K562 (cell line): ENCODE measurements at regions not wholly inside any gene's neighbourhood (a gene's known extent, or its start where the extent isn't known, plus 50 kb on each side); places are given as distances from the start of the nearest gene placed in this dataset.

ENCODE experiments used
- ARID3B ChIP-seq: fragments of 250-450 bp; sonication (Bioruptor Pico); IDR thresholded peaks from 2 replicates; pipeline ENCODE4 v1.4.0; 2020; ENCODE audit warnings: borderline replicate concordance
- E4F1 ChIP-seq: fragments of 250-450 bp; sonication (Bioruptor Pico); IDR thresholded peaks from 2 replicates; pipeline ENCODE4 v1.5.0; 2021; ENCODE audit warnings: mild to moderate bottlenecking, borderline replicate concordance
- FOXM1 ChIP-seq, 2 experiments: fragments of 450-650 bp in 1 of 2; sonication (generic) in 1 of 2; formaldehyde crosslinking in 1 of 2; IDR thresholded peaks; 2 replicates each; pipeline versions ENCODE4 v1.6.1 to v1.9.0; 2017 to 2022; ENCODE audit warnings: low read depth in 2 of 2, mild to moderate bottlenecking in 2 of 2, missing genetic modification reagents in 1 of 2, moderate library complexity in 1 of 2
- GTF3C2 ChIP-seq: IDR thresholded peaks from 3 replicates; pipeline ENCODE4 v1.6.1; 2011; ENCODE audit warnings: borderline replicate concordance, mild to moderate bottlenecking, moderate library complexity; ENCODE audit not compliant: insufficient read length; ENCODE audit errors: extremely low read depth
- HNRNPLL ChIP-seq: fragments of 200-400 bp; formaldehyde crosslinking; IDR thresholded peaks from 2 replicates; pipeline ENCODE4 v1.6.1; 2017; ENCODE audit warnings: low read length, low read depth, mild to moderate bottlenecking; ENCODE audit not compliant: poor library complexity, severe bottlenecking
- MTF1 ChIP-seq: fragments of 250-450 bp; sonication (Bioruptor Pico); IDR thresholded peaks from 2 replicates; pipeline ENCODE4 v1.9.0; 2021; ENCODE audit warnings: moderate library complexity, mild to moderate bottlenecking, inconsistent platforms, borderline replicate concordance
- PURB ChIP-seq: sonication (generic); formaldehyde crosslinking; IDR thresholded peaks from 2 replicates; pipeline ENCODE4 v1.9.0; 2021; ENCODE audit warnings: low read depth, mild to moderate bottlenecking, missing genetic modification reagents
- SMAD2 ChIP-seq: fragments of 150-350 bp; IDR thresholded peaks from 2 replicates; pipeline ENCODE4 v1.6.1; 2014; ENCODE audit warnings: low read depth, mild to moderate bottlenecking, low read length

- TF ChIP-seq HNRNPLL (no peak), ARID3B (no peak), SMAD2 (no peak), FOXM1 (IDR thresholded peaks at IDR 0.05; ENCODE audit: low read depth) (no peak), FOXM1 (CRISPR knock-in tag; IDR thresholded peaks at IDR 0.05; ENCODE audit: low read depth) (no peak), MTF1 (CRISPR knock-in tag) (no peak), E4F1 (CRISPR knock-in tag) (no peak), GTF3C2 (no peak), PURB (CRISPR knock-in tag) (no peak)
Measured at GRCh38 chr3:178304758-178305467, 231.3 kb upstream of the KCNMB2 start (continued).
